Suprapubic skin (tissue), 4 donors: ENCODE measurements at regions not wholly inside any gene's neighbourhood (a gene's known extent, or its start where the extent isn't known, plus 50 kb on each side); places are given as distances from the start of the nearest gene placed in this dataset.

Experiments used
- DNase-seq, 2 donors: peaks; one replicate each; pipeline ENCODE4 v3.0.0-alpha.2; 2019; ENCODE audit warnings: low spot score in 2 of 2
- H3K27ac ChIP-seq: fragments of 200-600 bp; sonication (generic); one replicate; pipeline ENCODE4 v1.5.1; 2019
- H3K27me3 ChIP-seq: fragments of 200-600 bp; sonication (generic); one replicate; pipeline ENCODE4 v1.5.1; 2019
- H3K36me3 ChIP-seq: fragments of 200-600 bp; sonication (generic); one replicate; pipeline ENCODE4 v1.5.1; 2019
- H3K4me1 ChIP-seq: fragments of 200-600 bp; sonication (generic); one replicate; pipeline ENCODE4 v1.5.1; 2019
- H3K4me3 ChIP-seq: fragments of 200-600 bp; sonication (generic); one replicate; pipeline ENCODE4 v1.5.1; 2019; ENCODE audit warnings: mild to moderate bottlenecking
- H3K9me3 ChIP-seq: fragments of 200-600 bp; sonication (generic); one replicate; pipeline ENCODE4 v1.5.1; 2019
- EP300 ChIP-seq: sonication (generic); formaldehyde crosslinking; IDR thresholded peaks from one replicate; pipeline ENCODE4 v1.6.1; 2017; ENCODE audit warnings: antibody characterized with exemption
- POLR2A ChIP-seq, 2 donors: fragments of 450-650 bp; IDR thresholded peaks; one replicate each; pipeline ENCODE4 v1.6.1; 2017; ENCODE audit warnings: antibody characterized with exemption in 2 of 2, mild to moderate bottlenecking in 2 of 2, moderate library complexity in 2 of 2
- POLR2AphosphoS5 ChIP-seq, 3 donors: sonication (generic); formaldehyde crosslinking; IDR thresholded peaks; one replicate each; pipeline ENCODE4 v1.6.1; 2017; ENCODE audit warnings: antibody characterized with exemption in 3 of 3
- WGBS: methylation state at CpG from one replicate; pipeline ENCODE4 v1.1.5; 2018; 5-methylcytosine and 5-hydroxymethylcytosine counted together
- TF ChIP-seq, protein P1 (sequence below), 2 donors: fragments of 200-600 bp in 1 of 2; fragments of 450-650 bp in 1 of 2; sonication (generic) in 1 of 2; IDR thresholded peaks; one replicate each; pipeline ENCODE4 v1.5.1; 2016 to 2019; ENCODE audit warnings: antibody characterized with exemption in 2 of 2, mild to moderate bottlenecking in 1 of 2, moderate library complexity in 1 of 2

DNA sequence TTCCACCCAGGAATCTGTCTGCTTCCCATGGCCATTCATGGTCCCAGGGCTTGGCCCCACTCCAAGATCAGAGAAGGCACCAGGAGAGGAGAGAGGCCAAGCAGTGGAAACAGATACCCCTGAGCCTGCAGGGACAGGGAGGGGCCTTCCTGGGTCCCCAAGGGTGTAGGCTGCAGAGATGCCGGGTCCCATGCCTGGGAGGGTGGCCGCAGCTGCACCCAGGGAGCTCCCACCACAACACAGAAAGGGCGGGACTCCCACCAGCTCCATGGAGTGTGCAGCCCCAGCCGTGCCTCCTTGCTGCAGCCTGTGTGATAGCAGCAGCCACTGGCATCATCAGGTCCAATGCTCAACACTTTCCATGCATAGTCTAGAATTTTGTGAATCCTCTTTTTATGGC is 331.5 kb downstream of the UACA start:
- Histone ChIP-seq H3K4me3 (no peak overlapping the region), H3K27ac (no peak overlapping the region), H3K36me3 (no peaks in the 10 kb centered on the region), H3K9me3 (no peaks in the 10 kb centered on the region), H3K27me3 (no peaks in the 10 kb centered on the region), H3K4me1 (peaks cover 15% of the 10 kb centered on the region)
- WGBS: no CpG with 5 or more reads among the region's 4 CpGs
- TF ChIP-seq POLR2AphosphoS5 (IDR thresholded peaks at IDR 0.05): no peak
- TF ChIP-seq POLR2A (IDR thresholded peaks at IDR 0.05): no peak
- TF ChIP-seq EP300: no peak
- TF ChIP-seq, protein P1, sequence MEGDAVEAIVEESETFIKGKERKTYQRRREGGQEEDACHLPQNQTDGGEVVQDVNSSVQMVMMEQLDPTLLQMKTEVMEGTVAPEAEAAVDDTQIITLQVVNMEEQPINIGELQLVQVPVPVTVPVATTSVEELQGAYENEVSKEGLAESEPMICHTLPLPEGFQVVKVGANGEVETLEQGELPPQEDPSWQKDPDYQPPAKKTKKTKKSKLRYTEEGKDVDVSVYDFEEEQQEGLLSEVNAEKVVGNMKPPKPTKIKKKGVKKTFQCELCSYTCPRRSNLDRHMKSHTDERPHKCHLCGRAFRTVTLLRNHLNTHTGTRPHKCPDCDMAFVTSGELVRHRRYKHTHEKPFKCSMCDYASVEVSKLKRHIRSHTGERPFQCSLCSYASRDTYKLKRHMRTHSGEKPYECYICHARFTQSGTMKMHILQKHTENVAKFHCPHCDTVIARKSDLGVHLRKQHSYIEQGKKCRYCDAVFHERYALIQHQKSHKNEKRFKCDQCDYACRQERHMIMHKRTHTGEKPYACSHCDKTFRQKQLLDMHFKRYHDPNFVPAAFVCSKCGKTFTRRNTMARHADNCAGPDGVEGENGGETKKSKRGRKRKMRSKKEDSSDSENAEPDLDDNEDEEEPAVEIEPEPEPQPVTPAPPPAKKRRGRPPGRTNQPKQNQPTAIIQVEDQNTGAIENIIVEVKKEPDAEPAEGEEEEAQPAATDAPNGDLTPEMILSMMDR (IDR thresholded peaks at IDR 0.05): no peak
- DNase-seq: no peak

DNA sequence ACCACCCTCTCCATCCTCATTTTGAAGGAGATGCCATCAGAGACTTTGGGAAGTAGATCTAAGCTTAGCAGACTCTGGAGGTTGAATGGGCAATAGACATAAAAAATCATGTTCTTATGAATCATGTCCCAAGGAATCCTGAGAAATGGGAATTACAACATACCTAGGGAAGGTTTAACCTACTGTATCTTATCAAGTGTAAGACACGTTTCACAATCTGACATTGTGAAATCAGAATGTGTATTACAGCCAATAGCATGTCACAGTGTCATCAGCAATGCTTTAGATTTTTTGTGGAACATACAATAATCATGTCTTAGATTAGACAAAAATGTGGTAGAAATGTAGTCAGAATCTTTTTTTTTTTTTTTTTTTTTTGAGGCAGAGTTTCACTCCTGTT is 332.4 kb upstream of the TLE3 start:
- TF ChIP-seq, protein P1 (IDR thresholded peaks at IDR 0.05): no peak

DNA sequence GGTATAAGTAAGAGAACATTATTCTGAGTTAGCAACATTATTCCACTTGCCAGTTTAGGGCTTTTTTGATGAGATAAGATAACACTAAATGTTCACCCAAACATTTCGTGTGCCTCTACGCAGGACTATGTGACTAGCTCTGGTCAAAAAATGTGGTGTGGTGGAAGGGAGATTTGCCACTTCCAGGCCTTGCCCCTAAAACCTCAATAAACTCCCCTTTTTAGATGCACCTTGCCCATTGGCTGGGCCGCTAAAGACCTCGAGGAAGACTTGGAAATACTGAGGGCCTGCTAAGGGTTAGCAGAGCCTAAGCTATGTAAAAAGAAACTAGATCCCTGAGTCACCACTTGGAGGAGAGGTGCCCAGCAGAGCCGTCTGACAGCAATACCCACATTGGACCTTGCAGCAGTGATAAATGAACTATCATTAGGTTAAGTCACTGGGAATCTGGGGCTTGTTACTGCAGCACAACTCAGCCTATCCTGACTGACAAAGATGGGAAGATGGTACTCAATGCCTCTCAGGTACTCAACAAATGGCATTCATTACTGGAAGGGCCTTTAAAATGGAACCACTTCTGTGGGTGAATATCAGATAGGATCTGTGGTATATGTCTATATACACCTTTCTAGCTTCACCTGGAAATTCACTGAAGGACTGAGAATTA is 331.5 kb upstream of the TLE3 start:
- Histone ChIP-seq H3K27ac (no peak overlapping the region), H3K4me1 (peaks cover 8% of the 10 kb centered on the region), H3K36me3 (no peaks in the 10 kb centered on the region), H3K9me3 (no peaks in the 10 kb centered on the region), H3K4me3 (no peak overlapping the region), H3K27me3 (no peaks in the 10 kb centered on the region)
- TF ChIP-seq POLR2AphosphoS5 (IDR thresholded peaks at IDR 0.05): no peak
- no peak for TF ChIP-seq EP300
- no peak for TF ChIP-seq POLR2A (IDR thresholded peaks at IDR 0.05)
- TF ChIP-seq, protein P1 (IDR thresholded peaks at IDR 0.05): no peak
- 89% methylated on average over 5 of the region's 5 CpGs for WGBS
- no peak for DNase-seq

More for the DNA sequence above, 332.4 kb upstream of the TLE3 start:
- 47% methylated on average over 1 of the region's 1 CpG for WGBS
- no peaks in the 10 kb centered on the region for H3K27me3 ChIP-seq
- H3K27ac ChIP-seq: no peak overlapping the region
- no peaks in the 10 kb centered on the region for H3K9me3 ChIP-seq
- peaks cover 11% of the 10 kb centered on the region for H3K4me1 ChIP-seq
- H3K4me3 ChIP-seq: no peak overlapping the region
- H3K36me3 ChIP-seq: no peaks in the 10 kb centered on the region
- no peak for DNase-seq

DNA sequence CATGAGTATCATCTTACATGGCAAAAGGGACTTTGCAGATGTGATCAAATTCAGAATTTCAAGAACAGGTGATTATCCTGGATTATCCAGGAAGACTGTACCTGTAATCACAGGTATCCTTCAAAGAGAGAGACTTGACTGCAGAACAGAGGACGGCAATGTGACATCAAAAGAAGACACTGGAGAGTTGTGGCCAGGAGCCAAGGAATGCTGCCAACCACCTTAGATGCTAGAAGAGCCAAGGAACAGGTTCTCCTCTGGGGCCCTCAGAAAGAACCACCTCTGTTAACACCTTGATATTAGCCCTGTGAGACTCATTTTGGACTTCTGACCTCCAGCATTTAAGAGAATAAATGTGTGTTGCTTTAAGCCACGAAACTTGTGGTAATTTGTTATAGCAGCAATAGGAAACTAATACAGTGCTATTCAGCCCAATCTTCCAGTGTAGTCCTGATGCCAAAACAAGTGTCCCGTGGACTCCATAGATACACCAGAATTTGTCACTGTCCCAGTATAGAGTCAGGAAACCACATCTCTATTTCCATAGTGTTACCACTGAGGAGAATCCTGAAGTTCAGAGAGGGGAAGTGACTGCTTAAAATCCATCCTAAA is 330.6 kb upstream of the TLE3 start:
- DNase-seq: no peak
- Histone ChIP-seq H3K27me3 (peaks cover 8% of the 10 kb centered on the region), H3K4me3 (no peak overlapping the region), H3K4me1 (no peaks in the 10 kb centered on the region), H3K36me3 (no peaks in the 10 kb centered on the region), H3K27ac (no peak overlapping the region), H3K9me3 (no peaks in the 10 kb centered on the region)
- WGBS: 89% methylated on average over 3 of the region's 3 CpGs
- TF ChIP-seq POLR2AphosphoS5 (IDR thresholded peaks at IDR 0.05) (no peak), EP300 (no peak), POLR2A (IDR thresholded peaks at IDR 0.05) (no peak)
- TF ChIP-seq, protein P1 (IDR thresholded peaks at IDR 0.05): no peak

DNA sequence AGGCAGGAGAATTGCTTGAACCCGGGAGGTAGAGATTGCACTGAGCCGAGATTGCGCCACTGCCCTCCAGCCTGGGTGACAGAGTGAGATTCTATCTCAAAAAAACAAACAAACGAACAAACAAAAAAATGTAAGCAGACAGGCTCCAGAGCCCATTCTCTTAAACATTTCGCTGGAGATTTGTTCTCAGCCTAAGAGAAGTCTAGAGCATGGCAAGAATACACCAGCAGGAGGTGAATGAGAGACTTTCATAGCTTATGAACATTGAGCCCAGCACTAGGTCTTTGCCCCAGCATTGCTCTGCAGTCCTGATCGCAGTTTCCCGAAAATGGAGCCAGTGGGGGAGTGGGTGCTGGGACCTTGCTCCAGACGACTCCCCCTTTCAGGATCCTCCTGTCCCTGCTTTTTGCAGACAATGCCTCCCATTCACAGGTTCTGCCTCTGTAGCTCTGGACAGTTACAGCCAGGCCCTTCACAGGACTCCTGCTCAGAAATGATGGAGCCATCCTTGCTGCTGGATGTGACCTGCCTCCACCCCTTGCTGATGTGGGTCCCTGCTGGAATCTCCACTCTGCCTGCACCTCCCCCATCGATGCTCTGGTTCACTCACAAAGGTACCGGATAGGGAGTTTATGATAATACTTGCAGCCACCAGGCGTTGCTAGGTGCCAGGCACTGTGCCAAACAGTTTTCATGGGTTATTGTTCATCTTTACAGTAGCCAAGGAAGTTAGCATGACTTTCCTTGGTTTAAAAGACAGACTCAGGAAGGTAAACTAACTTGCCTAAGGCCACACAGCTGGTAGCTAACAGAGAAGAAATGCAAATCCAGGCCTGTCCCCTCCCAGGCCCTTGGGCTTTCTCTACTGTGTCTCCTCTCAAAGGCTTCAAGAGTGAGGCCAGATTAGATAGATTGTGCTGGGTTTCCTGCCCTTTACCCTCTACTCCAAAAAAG is 329.7 kb upstream of the TLE3 start:
- H3K36me3 ChIP-seq: no peaks in the 10 kb centered on the region
- no peak for DNase-seq
- 81% methylated on average over 11 of the region's 11 CpGs for WGBS

More for the DNA sequence above, 329.7 kb upstream of the TLE3 start:
- no peak overlapping the region for H3K4me3 ChIP-seq
- no peaks in the 10 kb centered on the region for H3K9me3 ChIP-seq
- H3K27ac ChIP-seq: no peak overlapping the region
- no peaks in the 10 kb centered on the region for H3K4me1 ChIP-seq
- peaks cover 15% of the 10 kb centered on the region for H3K27me3 ChIP-seq
- TF ChIP-seq POLR2AphosphoS5 (IDR thresholded peaks at IDR 0.05): no peak
- TF ChIP-seq, protein P1 (IDR thresholded peaks at IDR 0.05): no peak
- TF ChIP-seq POLR2A (IDR thresholded peaks at IDR 0.05): no peak
- no peak for TF ChIP-seq EP300
